ENCODE measurements at regions not wholly inside any gene's neighbourhood (a gene's known extent, or its start where the extent isn't known, plus 50 kb on each side); places are given as distances from the start of the nearest gene placed in this dataset.

DNA sequence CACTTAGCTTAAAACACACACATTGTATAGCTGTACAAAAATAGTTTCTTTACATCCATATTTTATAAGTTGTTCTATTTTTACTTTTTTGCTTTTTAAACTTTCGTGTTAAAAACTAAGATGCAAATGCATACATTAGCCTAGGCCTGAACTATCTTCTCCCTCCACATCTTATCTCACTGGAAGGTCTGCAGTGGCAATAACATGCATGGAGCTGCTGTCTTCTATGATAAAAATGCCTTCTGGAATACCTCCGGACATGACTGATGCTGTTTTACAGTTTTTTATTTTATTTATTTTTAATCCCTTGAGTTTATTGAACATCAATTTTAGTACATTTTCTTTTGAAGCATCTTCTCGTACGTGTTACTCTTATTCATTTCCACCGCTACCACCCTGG is 112.3 kb upstream of the TSPAN8 start:
- Histone ChIP-seq H3K36me3 (ENCODE audit: low read depth, low read length) (no peaks in the 10 kb centered on the region), H3K9me3 (ENCODE audit: low read length) (no peaks in the 10 kb centered on the region), H3K27ac (ENCODE audit: low read length) (no peak overlapping the region), H3K79me2 (ENCODE audit: low read length) (no peaks in the 10 kb centered on the region), H3F3A (ENCODE audit: low read length, unreplicated experiment) (no peaks in the 10 kb centered on the region), H4K20me1 (ENCODE audit: low read length) (no peaks in the 10 kb centered on the region), H3K4me3 (ENCODE audit: low read length) (no peak overlapping the region), H3K9me2 (replicated peaks; ENCODE audit: low read length) (no peaks in the 10 kb centered on the region), H3K4me2 (ENCODE audit: low read length) (no peak overlapping the region), H3K27me3 (ENCODE audit: low read length) (no peaks in the 10 kb centered on the region), H3K4me1 (ENCODE audit: insufficient read depth, low read length) (no peaks in the 10 kb centered on the region), H3K9ac (ENCODE audit: low read length) (no peak overlapping the region), H2AFZ (ENCODE audit: low read length) (no peak overlapping the region)
- BruUV-seq (replicated peaks): no TSS peak
- TF ChIP-seq CTCF (conservative IDR thresholded peaks at IDR 0.05; ENCODE audit: low read depth, low read length) (no peak), EZH2 (IDR thresholded peaks at IDR 0.05; ENCODE audit: low read length, unreplicated experiment) (no peak), EZH2phosphoT487 (IDR thresholded peaks at IDR 0.05; ENCODE audit: borderline replicate concordance, low read length) (no peak)
- ChIA-PET POLR2A (ENCODE audit: unreplicated experiment) (no interaction called here), CTCF (no interaction called here)
- intact Hi-C loops (cut with micrococcal nuclease): no loop called here
- ATAC-seq: no peak
- no peak for DNase-seq

DNA sequence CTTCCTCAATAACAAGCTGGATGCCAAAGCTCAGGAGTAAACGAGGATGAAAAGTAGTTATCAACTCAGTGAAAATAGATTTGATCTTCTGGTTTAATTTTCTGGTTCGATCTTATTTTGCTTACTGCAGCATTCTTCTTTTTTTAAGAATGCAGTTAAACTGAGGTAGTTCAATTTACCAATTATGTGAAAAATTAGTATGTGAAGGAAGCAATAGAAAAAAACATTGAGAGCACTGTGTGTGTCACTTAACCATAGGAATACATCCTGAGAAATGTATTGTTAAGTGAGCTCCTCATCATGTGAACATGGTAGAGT is 111.4 kb upstream of the TSPAN8 start:
- TF ChIP-seq EZH2phosphoT487 (IDR thresholded peaks at IDR 0.05; ENCODE audit: borderline replicate concordance, low read length) (no peak), EZH2 (IDR thresholded peaks at IDR 0.05; ENCODE audit: low read length, unreplicated experiment) (no peak), CTCF (conservative IDR thresholded peaks at IDR 0.05; ENCODE audit: low read depth, low read length) (no peak)
- no TSS peak for BruUV-seq (replicated peaks)

DNA sequence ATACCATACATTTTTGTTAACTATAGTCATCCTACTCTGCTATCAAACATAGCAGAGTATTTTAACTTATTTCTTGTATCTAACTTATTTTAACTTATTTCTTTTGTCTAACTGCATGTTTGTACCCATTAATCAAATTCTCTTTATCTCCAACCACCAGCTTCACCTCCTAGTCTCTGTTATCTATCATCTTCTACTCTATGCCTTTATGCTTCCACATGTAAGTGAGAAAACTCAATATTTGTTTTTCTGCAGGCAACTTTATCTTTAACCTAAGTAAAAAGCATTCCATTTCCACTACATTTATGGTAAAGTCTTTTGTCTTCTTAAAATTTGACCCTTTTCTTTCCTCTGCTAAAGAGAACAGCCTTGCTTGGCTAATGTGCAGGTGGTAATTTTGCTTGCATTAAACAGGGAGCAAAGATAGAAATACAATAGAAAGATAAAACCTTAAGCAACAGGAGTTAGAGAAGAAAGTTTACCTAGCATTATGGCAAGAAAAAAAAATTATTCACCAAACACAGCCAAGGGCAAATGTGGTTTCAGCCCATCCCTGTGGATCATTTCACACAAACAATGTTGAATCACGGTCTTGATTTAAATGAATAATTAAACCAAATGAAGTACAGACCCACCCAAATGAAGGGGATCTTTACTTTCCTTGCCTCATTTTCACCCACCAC is 110.9 kb upstream of the TSPAN8 start:
- ChIA-PET POLR2A (ENCODE audit: unreplicated experiment) (no interaction called here), CTCF (no interaction called here)
- Histone ChIP-seq H3K9ac (ENCODE audit: low read length) (no peak overlapping the region), H4K20me1 (ENCODE audit: low read length) (no peaks in the 10 kb centered on the region), H3K4me1 (ENCODE audit: insufficient read depth, low read length) (no peaks in the 10 kb centered on the region), H2AFZ (ENCODE audit: low read length) (no peak overlapping the region), H3K36me3 (ENCODE audit: low read depth, low read length) (no peaks in the 10 kb centered on the region), H3K4me2 (ENCODE audit: low read length) (no peak overlapping the region), H3K9me2 (replicated peaks; ENCODE audit: low read length) (no peaks in the 10 kb centered on the region), H3K9me3 (ENCODE audit: low read length) (no peaks in the 10 kb centered on the region), H3F3A (ENCODE audit: low read length, unreplicated experiment) (no peaks in the 10 kb centered on the region), H3K27ac (ENCODE audit: low read length) (no peak overlapping the region), H3K79me2 (ENCODE audit: low read length) (no peaks in the 10 kb centered on the region), H3K4me3 (ENCODE audit: low read length) (no peak overlapping the region), H3K27me3 (ENCODE audit: low read length) (no peaks in the 10 kb centered on the region)
- BruUV-seq (replicated peaks): no TSS peak
- no peak for ATAC-seq
- TF ChIP-seq CTCF (conservative IDR thresholded peaks at IDR 0.05; ENCODE audit: low read depth, low read length): no peak
- TF ChIP-seq EZH2phosphoT487 (IDR thresholded peaks at IDR 0.05; ENCODE audit: borderline replicate concordance, low read length): no peak
- intact Hi-C loops (cut with micrococcal nuclease): no loop called here
- DNase-seq: no peak

More for the DNA sequence above, 111.4 kb upstream of the TSPAN8 start:
- Histone ChIP-seq H3K9me2 (replicated peaks; ENCODE audit: low read length) (no peaks in the 10 kb centered on the region), H3F3A (ENCODE audit: low read length, unreplicated experiment) (no peaks in the 10 kb centered on the region), H3K79me2 (ENCODE audit: low read length) (no peaks in the 10 kb centered on the region), H3K4me1 (ENCODE audit: insufficient read depth, low read length) (no peaks in the 10 kb centered on the region), H3K4me3 (ENCODE audit: low read length) (no peak overlapping the region), H3K9ac (ENCODE audit: low read length) (no peak overlapping the region), H3K4me2 (ENCODE audit: low read length) (no peak overlapping the region), H2AFZ (ENCODE audit: low read length) (no peak overlapping the region), H4K20me1 (ENCODE audit: low read length) (no peaks in the 10 kb centered on the region), H3K36me3 (ENCODE audit: low read depth, low read length) (no peaks in the 10 kb centered on the region), H3K9me3 (ENCODE audit: low read length) (no peaks in the 10 kb centered on the region), H3K27me3 (ENCODE audit: low read length) (no peaks in the 10 kb centered on the region), H3K27ac (ENCODE audit: low read length) (no peak overlapping the region)
- DNase-seq: no peak
- CTCF ChIA-PET: no interaction called here
- POLR2A ChIA-PET (ENCODE audit: unreplicated experiment): no interaction called here
- no peak for ATAC-seq
- intact Hi-C loops (cut with micrococcal nuclease): no loop called here

Data from PC-3 (cell line).